Occipital lobe (tissue), 1 donor: ENCODE measurements at regions not wholly inside any gene's neighbourhood (a gene's known extent, or its start where the extent isn't known, plus 50 kb on each side); places are given as distances from the start of the nearest gene placed in this dataset.

Experiments used
- DNase-seq: peaks from one replicate; lab custom pipeline; 2025; lab: John Stamatoyannopoulos, UW

DNA sequence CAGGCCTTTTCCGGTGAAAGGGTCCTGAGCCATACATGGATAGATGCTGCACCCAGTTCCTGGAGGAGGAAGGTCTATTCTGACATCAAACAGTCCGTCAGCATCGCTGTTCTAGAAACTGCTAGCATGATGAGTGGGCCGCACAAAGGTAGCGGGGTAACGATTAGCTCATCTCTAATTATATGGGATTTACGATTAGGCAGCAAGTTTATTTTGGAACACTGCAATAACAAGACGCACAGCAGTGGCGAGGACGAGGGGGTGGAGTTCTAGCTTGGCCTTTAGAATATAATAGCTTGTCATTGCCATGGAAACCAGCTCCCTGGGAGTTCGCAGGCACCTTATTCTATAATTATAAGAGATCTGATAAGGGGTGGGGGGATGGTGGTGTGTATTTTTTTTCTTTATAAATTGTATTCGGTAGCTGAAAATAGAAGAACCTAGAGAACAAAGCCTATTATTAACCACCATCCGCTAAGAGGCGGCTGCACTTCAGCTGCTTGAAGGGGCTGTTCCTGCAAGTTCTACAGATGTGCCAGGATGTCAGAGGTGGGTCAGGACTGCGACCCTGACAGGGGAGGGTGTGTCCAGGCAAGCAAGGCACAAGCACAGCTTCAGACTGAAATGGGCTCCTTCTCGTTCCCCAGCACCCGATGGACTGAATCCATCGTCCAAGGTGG, 311.0 kb downstream of the AGTPBP1 start:
- peak; percentile 41 for DNase-seq

DNA sequence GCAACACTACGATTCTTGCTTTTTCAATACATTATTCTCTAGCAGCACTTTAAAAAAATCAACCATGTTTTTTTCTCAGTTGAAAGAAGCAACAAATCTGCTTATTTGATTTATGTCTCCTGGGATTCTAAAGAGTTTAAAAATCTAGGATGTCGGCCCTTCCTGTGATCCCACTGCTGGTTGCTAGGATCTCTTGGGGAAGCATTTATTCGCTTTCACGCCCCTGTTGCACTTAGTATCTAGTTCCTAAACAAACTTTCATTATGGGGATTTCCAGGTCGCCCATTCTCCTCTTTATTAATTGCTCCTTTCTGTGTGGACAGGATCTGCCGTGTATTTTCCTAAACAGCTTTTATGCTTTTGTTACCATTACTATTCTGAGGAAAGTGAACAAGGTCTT, 313.5 kb downstream of the AGTPBP1 start:
- DNase-seq, result no peak

GRCh38 chr9:85427772-85428171, 314.0 kb downstream of the AGTPBP1 start:
- no peak for DNase-seq

DNA sequence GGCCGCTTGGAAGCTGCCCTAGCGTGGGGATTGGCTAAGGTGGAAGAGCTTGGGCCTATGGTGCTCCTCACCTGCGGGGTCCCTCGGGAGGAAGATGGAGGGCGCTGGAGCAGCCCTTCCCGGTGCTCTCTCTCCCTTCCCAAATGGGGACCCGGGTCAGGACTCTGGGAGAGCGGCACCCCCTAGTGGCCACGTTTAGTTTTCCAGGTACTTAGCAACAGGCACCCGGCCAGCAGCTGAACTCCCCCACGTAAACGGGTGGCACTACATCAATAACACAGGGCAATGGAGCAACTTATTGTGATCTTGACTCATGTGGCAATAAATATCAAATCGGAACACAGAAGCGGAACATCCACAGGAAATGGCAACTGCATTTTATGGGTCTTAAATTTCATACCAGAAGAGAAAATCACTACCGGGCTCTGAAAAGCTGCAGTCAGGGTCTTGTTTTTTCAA, 316.6 kb downstream of the AGTPBP1 start:
- DNase-seq, result peak; percentile 37

DNA sequence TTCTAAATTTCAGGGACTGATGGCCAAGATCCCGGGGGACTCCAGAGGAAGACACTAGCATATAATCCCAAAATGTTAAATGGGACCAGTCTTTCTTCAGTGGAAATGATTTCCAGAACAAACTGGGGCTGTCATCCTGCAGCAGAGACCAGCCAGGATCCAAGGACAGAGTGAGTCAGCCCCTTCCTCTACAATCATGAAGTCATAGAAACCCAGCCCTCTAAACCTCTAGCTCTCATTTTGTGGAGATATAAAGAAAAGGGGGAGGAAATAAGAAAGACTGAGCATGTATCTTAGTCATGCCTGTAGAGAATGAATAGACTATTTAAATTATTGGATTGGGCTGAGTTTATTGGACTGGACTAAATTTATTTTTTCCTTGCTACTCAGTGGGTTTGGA, 318.3 kb downstream of the AGTPBP1 start:
- no peak for DNase-seq

DNA sequence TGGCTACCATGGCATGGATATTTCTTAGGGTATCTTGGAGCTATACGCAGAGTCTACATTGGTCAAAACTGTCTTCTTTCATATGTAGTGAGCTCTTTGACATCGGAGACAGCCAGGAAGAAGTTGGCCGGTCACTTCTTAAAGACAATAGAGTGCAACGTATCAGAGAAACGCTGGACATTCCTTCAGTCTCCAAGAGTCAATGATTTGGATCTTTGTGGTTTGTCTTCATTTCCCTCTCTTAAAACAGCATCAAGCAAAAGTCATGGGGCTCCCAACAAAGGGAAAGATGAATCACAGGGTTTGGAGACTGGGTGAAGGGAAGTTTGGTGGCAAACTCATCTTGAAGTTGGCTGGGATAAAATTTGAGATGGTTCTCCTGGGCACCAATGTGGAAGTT, 320.1 kb downstream of the AGTPBP1 start:
- no peak for DNase-seq

- no peak for DNase-seq
These were observed 321.0 kb downstream of the AGTPBP1 start for GRCh38 chr9:85420750-85421149.

DNA sequence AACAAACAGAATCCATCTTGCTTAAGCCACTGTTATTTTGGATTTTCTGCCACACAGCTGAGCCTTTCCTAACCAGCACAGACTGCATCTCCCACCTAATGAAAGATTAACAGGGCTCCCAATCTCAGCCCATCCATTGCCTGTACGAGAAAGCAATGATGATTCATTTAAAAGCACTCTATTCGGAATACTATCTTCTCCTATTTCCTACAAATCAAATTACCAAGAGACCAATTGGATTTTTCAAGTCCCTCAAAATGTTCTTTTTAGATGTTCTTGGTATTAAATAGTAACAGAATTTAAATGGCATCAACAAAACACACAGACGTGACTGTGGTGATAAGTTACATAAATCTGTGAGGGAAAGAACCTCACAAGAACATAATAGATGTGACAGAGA, 324.1 kb downstream of the AGTPBP1 start:
- no peak for DNase-seq

DNA sequence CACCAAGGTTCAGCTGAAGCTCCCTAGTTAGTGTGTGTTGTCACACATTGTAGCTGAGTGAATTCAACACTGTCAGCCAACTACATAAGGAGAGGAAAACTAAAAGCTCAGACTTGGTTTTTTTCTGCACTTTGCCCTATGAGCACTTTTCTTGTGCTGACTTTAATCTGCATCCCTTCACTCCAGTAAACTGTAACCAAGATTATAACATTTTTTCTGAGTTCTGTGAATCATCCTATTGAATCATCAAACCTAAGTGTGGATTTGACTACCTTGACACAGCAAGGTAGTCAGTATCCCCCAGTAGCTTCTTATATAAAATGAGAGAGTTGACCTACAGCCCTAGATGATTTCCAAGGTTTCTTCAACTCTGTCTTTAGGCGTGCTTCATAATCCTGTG, 325.0 kb downstream of the AGTPBP1 start:
- DNase-seq, result no peak

- DNase-seq, result no peak
These were observed 327.4 kb downstream of the AGTPBP1 start for GRCh38 chr9:85414390-85414789.

- no peak for DNase-seq
These were observed 333.3 kb downstream of the AGTPBP1 start for GRCh38 chr9:85408494-85408893.

DNA sequence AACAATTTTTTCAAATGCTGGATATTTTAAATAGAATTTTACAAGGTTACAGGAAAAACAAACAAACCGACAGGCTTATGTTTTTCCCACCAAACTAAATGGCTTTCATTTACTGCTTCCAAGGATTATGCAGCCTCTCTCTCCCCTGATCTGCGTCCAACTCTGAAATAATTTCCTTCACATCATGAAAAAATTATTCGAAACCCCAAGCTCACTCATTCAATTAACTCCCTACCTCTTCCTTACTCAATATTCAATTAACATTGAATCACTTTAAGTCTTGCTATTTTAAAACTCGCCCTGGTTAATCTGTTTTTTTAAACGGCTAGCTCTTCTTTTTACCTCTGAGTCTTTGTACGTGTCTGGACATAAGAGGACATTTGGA, 336.2 kb downstream of the AGTPBP1 start:
- DNase-seq, result no peak

DNA sequence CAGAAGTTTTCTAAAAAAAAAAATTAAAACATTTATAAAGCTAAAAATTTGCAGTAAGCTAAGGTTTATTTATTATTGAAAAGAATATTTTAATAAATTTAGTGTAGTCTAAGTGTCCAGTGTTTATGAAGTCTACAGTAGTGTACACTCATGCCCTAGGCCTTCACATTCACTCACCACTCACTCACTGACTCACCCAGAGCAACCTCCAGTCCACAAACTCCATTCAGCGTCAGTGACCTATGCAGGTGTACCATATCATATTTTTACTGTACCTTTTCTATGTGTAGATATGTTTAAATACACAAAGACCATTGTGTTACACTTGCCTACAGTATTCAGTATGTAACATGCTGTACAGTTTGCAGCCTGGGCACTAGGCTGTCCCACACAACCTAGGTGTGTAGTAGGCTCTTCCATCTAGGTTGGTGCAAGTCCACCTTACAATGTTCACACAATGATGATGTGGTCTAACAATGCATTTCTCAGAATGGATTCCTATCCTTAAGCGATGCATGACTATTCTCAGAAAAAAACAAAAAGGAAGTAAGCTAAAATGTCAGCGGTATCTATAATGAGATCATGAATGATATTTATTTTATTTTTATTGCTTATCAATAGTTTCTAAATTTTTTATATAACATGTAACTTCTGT, 336.7 kb downstream of the AGTPBP1 start:
- DNase-seq, result no peak

DNA sequence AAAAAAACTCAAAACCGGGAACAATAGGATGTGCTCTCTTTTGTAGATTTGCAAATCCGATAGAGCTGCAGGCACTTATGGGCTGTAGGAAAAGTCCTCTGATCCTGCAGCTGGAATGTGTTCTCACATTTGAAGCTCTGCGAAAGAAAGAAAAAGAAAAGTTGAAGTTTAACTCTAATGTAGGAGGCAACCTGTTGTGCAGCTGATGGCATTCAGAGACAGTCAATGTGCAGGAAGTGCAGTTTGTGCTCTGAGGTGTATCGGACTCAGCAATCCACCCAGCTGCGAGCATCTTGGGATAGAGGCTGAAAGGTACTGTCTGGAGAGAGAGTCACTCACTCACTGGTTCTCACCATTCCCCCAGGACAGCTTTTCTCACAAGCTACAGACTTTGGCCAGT, 339.2 kb downstream of the AGTPBP1 start:
- DNase-seq, result no peak

DNA sequence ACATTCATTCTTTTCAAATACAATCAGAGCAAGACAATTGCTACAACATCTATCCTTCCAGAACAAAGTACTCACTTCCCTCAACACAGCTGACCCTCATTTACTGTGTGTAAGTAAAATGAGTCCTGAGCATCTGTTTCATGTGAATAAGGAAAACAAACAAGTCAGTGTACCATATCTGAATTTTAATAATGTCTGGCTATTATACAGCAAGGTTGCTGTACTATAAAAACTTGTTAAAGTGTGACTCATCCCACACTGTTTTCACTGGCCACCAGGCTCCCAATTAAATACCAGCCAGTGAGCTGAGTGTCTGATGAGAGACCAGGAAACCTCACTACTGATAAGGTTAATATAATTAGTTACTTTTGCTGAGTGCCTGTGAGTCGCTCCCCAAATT, 339.8 kb downstream of the AGTPBP1 start:
- no peak for DNase-seq

DNA sequence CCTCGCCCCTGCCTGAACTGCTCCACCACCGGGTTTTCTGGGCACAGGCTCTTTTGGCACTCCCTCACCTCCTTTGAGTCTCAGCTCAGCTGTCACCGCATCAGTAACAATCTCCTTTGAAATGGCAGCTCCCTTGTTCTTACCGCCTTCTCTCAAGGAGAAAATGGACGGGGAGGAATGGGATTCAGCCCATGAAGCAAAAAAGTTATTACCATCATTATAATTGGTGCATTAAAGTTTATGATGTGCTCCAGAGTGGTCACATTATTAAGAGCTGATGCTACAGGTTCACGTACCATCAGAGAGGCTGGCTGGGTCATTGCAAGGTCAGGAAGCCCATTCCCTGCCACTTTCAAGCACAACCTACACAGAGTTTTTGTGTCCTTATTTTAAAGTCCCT, 344.7 kb downstream of the AGTPBP1 start:
- no peak for DNase-seq

DNA sequence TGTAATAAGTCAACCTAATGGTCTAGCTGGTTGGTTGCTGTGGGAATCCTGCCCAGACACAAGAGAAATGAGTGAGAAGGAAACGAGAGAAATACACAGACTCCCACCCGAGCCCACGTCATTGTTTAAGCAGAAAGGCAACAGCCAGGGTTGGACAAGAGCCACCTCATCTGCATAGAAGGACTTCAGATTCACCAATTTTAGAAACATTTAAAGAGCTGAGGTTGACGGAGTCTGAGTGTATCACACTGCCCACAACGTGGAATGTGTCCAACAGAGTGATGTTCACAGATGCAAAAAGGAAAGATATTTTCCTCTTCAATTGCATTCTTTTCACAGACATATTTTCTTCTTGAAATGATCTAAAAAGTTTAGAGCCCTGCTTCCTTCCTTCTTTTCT, 349.5 kb downstream of the AGTPBP1 start:
- peak; percentile 59 for DNase-seq

DNA sequence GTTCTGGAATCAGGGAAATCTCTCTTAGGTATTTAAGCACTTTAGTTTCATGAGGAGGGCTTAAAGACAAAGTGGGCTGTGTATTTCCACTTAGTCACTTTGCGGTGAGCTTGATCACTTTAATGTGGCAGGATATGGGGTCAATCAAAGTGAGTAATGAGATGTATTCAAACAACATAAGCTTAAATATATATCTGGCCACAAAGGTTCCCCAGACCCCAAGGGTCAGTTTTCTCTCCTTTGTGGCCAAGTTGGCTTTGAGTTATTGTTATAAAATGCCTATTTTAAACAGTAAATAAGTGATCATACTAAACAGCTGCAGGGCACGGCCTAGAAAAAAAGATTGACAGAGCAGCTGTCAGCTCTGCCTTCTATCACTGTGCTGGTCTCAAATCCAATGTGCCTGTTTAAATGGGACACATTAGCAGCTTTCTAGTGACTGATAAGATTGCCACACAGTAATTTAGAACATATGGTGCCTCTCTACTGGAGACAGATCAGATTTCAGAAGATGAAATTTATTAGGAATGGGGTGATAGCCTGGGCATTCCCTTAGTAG, 363.9 kb downstream of the AGTPBP1 start:
- DNase-seq, result no peak

DNA sequence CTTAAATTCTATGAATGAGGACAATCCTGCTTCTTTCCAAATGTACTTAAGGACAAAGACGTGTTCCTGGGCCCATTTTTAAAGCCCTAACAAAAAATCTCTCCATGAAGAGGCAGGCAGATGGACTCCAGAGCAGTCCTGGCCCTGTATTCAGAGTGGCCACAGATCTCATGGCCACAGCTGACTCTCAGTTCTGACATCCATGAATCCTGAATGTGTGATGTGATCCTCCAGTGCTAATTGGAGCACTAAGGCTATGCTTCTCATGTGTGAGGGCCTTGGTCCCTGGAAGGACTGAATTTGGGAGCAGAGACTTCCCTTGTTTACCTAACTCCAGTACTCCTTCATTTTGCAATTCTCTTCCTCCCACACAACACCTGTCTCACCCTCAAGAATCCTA, 373.0 kb downstream of the AGTPBP1 start:
- no peak for DNase-seq

DNA sequence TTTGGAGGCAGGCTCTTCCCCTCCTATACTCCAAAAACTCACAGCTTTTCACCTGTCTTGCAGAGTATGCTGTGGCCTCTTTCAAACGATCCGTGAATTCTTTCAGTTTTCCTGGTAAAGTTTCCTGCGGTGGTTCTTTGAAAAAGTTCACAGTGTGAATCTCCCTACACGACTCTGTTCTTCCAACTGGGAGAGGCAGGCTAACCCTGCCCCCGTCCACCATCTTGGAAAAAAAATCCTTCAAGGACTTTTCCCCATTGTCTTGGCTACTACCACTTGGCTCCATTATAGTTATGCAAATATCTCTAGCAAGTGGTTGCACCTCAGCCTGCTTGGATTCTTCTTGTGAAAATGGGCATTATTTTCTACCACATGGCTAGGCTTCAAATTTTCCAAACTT, 382.6 kb downstream of the AGTPBP1 start:
- no peak for DNase-seq

DNA sequence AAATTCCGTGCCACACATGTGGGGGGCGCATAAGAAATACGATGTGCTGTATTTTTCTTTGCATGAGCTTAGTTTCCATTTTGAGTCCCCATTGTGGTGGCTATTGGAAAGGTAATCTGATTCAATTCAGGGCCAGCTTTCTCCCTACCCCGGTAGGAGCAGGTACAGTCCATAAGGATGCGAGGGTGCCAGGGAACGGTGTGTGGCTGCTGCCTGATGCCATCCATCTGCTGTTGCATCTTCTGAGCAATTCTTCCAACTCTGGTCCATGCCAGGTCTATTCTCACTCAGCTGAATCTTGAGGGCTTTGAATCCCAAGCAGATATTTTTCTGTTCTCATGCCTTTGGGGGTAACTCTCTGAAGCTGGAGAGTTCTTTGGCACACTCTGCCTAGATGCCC, 392.7 kb downstream of the AGTPBP1 start:
- no peak for DNase-seq

- no peak for DNase-seq
These were observed 394.2 kb downstream of the AGTPBP1 start for GRCh38 chr9:85347541-85347940.

- DNase-seq, result no peak
These were observed 396.9 kb downstream of the AGTPBP1 start for GRCh38 chr9:85344901-85345300.
